WTC11 (cell line): ENCODE measurements at regions not wholly inside any gene's neighbourhood (a gene's known extent, or its start where the extent isn't known, plus 50 kb on each side); places are given as distances from the start of the nearest gene placed in this dataset.

Source experiments
- ATAC-seq: fragments of 200-7000 bp; cut with Tn5 transposase; 2 replicates; pipeline ENCODE4 v1.10.0; 2021; ENCODE audit warnings: mild to moderate bottlenecking, moderate library complexity
- CTCF ChIA-PET: fragments of 300-600 bp; sonication (Branson Sonifier 250); formaldehyde crosslinking; loops from one replicate; lab custom pipeline; 2021; ENCODE audit warnings: antibody characterized with exemption; lab: Charles Lee
- POLR2A ChIA-PET: fragments of 350-600 bp; sonication (Branson Sonifier 250); formaldehyde crosslinking; loops from one replicate; lab custom pipeline; 2021; ENCODE audit warnings: antibody characterized with exemption; lab: Charles Lee
- DNase-seq: peaks from one replicate; pipeline ENCODE4 v3.0.0; 2021; ENCODE audit warnings: low spot score
- H3K27ac Mint-ChIP-seq: 2 replicates; pipeline ENCODE4 v1.8.0; 2021; ENCODE audit warnings: mixed read lengths
- H3K27me3 Mint-ChIP-seq: 2 replicates; pipeline ENCODE4 v1.8.0; 2021; ENCODE audit warnings: low read depth, mild to moderate bottlenecking, moderate library complexity, mixed read lengths
- H3K36me3 Mint-ChIP-seq: 2 replicates; pipeline ENCODE4 v1.8.0; 2021; ENCODE audit warnings: mixed read lengths
- H3K4me1 Mint-ChIP-seq: 2 replicates; pipeline ENCODE4 v1.8.0; 2022; ENCODE audit warnings: mixed read lengths
- H3K4me3 Mint-ChIP-seq: 2 replicates; pipeline ENCODE4 v1.8.0; 2021; ENCODE audit warnings: mild to moderate bottlenecking, moderate library complexity, mixed read lengths
- H3K9me3 Mint-ChIP-seq: 2 replicates; pipeline ENCODE4 v1.8.0; 2021; ENCODE audit warnings: mixed read lengths
- FOXK1 ChIP-seq: sonication (generic); formaldehyde crosslinking; IDR thresholded peaks from 2 replicates; pipeline ENCODE4 v1.8.0; 2022; ENCODE audit warnings: mild to moderate bottlenecking, moderate library complexity, missing genetic modification reagents
- FOXP1 ChIP-seq: sonication (generic); formaldehyde crosslinking; IDR thresholded peaks from 2 replicates; pipeline ENCODE4 v1.8.0; 2022; ENCODE audit warnings: missing genetic modification reagents, mild to moderate bottlenecking, moderate library complexity, borderline replicate concordance
- GABPB1 ChIP-seq: sonication (generic); formaldehyde crosslinking; IDR thresholded peaks from 2 replicates; pipeline ENCODE4 v1.8.1; 2023; ENCODE audit warnings: mild to moderate bottlenecking, missing genetic modification reagents
- GTF2I ChIP-seq: fragments of 250-450 bp; sonication (Bioruptor Pico); conservative IDR thresholded peaks from 2 replicates; pipeline ENCODE4 v1.4.0; 2021; ENCODE audit warnings: mild to moderate bottlenecking
- HMGA2 ChIP-seq: fragments of 250-450 bp; sonication (Bioruptor Pico); IDR thresholded peaks from 2 replicates; pipeline ENCODE4 v1.4.0; 2021; ENCODE audit warnings: mild to moderate bottlenecking, moderate library complexity
- IRF2 ChIP-seq: sonication (generic); formaldehyde crosslinking; IDR thresholded peaks from 2 replicates; pipeline ENCODE4 v1.8.0; 2022; ENCODE audit warnings: low read depth, missing genetic modification reagents, borderline replicate concordance
- NFE2L1 ChIP-seq: sonication (generic); formaldehyde crosslinking; IDR thresholded peaks from 2 replicates; pipeline ENCODE4 v1.8.1; 2023; ENCODE audit warnings: missing genetic modification reagents
- NR1H2 ChIP-seq: sonication (generic); formaldehyde crosslinking; IDR thresholded peaks from 2 replicates; pipeline ENCODE4 v1.9.0; 2021; ENCODE audit warnings: mild to moderate bottlenecking, moderate library complexity, missing genetic modification reagents
- PRRX2 ChIP-seq: fragments of 250-450 bp; sonication (Bioruptor Pico); IDR thresholded peaks from 2 replicates; pipeline ENCODE4 v1.8.0; 2021; ENCODE audit warnings: mild to moderate bottlenecking
- RORB ChIP-seq: fragments of 250-450 bp; sonication (Bioruptor Pico); IDR thresholded peaks from 2 replicates; pipeline ENCODE4 v1.9.0; 2021; ENCODE audit warnings: mild to moderate bottlenecking
- TEAD4 ChIP-seq: sonication (generic); formaldehyde crosslinking; IDR thresholded peaks from 2 replicates; pipeline ENCODE4 v1.8.0; 2022; ENCODE audit warnings: mild to moderate bottlenecking, missing genetic modification reagents
- ZNF263 ChIP-seq: sonication (generic); formaldehyde crosslinking; IDR thresholded peaks from 2 replicates; pipeline ENCODE4 v1.8.1; 2022; ENCODE audit warnings: low read depth, mild to moderate bottlenecking, moderate library complexity, missing genetic modification reagents
- ZNF396 ChIP-seq: fragments of 250-450 bp; sonication (Bioruptor Pico); IDR thresholded peaks from 2 replicates; pipeline ENCODE4 v1.8.0; 2021; ENCODE audit warnings: mild to moderate bottlenecking, moderate library complexity, borderline replicate concordance
- TF ChIP-seq, protein P1 (sequence below): fragments of 250-450 bp; sonication (Bioruptor Pico); IDR thresholded peaks from 2 replicates; pipeline ENCODE4 v1.9.0; 2021; ENCODE audit warnings: mild to moderate bottlenecking, borderline replicate concordance
- TF ChIP-seq, protein P2 (sequence below): sonication (generic); formaldehyde crosslinking; IDR thresholded peaks from 2 replicates; pipeline ENCODE4 v1.8.1; 2022; ENCODE audit warnings: low read depth, missing genetic modification reagents, borderline replicate concordance
- TF ChIP-seq, protein P3 (sequence below): sonication (generic); formaldehyde crosslinking; IDR thresholded peaks from 2 replicates; pipeline ENCODE4 v1.8.1; 2022; ENCODE audit warnings: low read depth, mild to moderate bottlenecking, moderate library complexity, missing genetic modification reagents, borderline replicate concordance
- TF ChIP-seq, protein P4 (sequence below): fragments of 200-600 bp; IDR thresholded peaks from 2 replicates; pipeline ENCODE4 v1.8.0; 2022; ENCODE audit warnings: antibody characterized with exemption
- TF ChIP-seq, protein P5 (sequence below): sonication (generic); formaldehyde crosslinking; IDR thresholded peaks from 2 replicates; pipeline ENCODE4 v1.8.0; 2023; ENCODE audit warnings: missing genetic modification reagents, mild to moderate bottlenecking, borderline replicate concordance
- TF ChIP-seq, protein P6 (sequence below): fragments of 250-450 bp; sonication (Bioruptor Pico); IDR thresholded peaks from 2 replicates; pipeline ENCODE4 v1.9.0; 2021; ENCODE audit warnings: mild to moderate bottlenecking

DNA sequence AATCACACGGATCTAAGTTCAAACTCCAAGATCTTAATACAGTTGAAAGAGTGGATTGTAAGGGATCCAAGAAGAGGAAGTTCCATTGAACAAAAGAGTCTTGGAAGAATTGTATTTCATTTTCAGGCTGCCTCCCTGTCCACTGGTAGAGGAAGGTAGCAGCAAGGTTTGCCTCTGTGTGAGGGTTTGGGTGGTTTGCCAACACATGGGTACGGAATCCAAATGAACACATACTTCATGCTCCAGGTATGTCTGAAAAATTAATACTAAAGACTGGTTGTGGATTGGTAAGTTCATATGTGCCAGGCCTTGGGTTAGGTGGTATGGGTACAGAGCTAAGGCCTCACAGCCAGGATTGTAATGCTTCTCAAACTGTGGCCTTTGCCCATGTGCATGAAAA is 523.6 kb upstream of the BOD1L1 start:
- CTCF ChIA-PET: no interaction called here

More for the DNA sequence above, 523.6 kb upstream of the BOD1L1 start:
- Mint-ChIP-seq H3K4me3 (no peak overlapping the region), H3K27ac (no peak overlapping the region), H3K27me3 (no peaks in the 10 kb centered on the region), H3K36me3 (no peaks in the 10 kb centered on the region), H3K4me1 (peaks cover 20% of the 10 kb centered on the region), H3K9me3 (no peaks in the 10 kb centered on the region)
- ATAC-seq: no peak
- POLR2A ChIA-PET: no interaction called here
- TF ChIP-seq IRF2 (no peak), RORB (no peak), FOXP1 (no peak), GTF2I (CRISPR knock-in tag) (no peak), FOXK1 (no peak), HMGA2 (CRISPR knock-in tag) (no peak), ZNF263 (CRISPR knock-in tag) (no peak), ZNF396 (no peak), GABPB1 (CRISPR knock-in tag) (no peak), TEAD4 (CRISPR knock-in tag) (no peak), NFE2L1 (CRISPR knock-in tag) (no peak), NR1H2 (CRISPR knock-in tag) (no peak), PRRX2 (CRISPR knock-in tag) (no peak)
- TF ChIP-seq, protein P1, sequence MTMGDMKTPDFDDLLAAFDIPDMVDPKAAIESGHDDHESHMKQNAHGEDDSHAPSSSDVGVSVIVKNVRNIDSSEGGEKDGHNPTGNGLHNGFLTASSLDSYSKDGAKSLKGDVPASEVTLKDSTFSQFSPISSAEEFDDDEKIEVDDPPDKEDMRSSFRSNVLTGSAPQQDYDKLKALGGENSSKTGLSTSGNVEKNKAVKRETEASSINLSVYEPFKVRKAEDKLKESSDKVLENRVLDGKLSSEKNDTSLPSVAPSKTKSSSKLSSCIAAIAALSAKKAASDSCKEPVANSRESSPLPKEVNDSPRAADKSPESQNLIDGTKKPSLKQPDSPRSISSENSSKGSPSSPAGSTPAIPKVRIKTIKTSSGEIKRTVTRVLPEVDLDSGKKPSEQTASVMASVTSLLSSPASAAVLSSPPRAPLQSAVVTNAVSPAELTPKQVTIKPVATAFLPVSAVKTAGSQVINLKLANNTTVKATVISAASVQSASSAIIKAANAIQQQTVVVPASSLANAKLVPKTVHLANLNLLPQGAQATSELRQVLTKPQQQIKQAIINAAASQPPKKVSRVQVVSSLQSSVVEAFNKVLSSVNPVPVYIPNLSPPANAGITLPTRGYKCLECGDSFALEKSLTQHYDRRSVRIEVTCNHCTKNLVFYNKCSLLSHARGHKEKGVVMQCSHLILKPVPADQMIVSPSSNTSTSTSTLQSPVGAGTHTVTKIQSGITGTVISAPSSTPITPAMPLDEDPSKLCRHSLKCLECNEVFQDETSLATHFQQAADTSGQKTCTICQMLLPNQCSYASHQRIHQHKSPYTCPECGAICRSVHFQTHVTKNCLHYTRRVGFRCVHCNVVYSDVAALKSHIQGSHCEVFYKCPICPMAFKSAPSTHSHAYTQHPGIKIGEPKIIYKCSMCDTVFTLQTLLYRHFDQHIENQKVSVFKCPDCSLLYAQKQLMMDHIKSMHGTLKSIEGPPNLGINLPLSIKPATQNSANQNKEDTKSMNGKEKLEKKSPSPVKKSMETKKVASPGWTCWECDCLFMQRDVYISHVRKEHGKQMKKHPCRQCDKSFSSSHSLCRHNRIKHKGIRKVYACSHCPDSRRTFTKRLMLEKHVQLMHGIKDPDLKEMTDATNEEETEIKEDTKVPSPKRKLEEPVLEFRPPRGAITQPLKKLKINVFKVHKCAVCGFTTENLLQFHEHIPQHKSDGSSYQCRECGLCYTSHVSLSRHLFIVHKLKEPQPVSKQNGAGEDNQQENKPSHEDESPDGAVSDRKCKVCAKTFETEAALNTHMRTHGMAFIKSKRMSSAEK (CRISPR knock-in tag): no peak
- TF ChIP-seq, protein P2, sequence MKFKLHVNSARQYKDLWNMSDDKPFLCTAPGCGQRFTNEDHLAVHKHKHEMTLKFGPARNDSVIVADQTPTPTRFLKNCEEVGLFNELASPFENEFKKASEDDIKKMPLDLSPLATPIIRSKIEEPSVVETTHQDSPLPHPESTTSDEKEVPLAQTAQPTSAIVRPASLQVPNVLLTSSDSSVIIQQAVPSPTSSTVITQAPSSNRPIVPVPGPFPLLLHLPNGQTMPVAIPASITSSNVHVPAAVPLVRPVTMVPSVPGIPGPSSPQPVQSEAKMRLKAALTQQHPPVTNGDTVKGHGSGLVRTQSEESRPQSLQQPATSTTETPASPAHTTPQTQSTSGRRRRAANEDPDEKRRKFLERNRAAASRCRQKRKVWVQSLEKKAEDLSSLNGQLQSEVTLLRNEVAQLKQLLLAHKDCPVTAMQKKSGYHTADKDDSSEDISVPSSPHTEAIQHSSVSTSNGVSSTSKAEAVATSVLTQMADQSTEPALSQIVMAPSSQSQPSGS: no peak
- TF ChIP-seq, protein P3, sequence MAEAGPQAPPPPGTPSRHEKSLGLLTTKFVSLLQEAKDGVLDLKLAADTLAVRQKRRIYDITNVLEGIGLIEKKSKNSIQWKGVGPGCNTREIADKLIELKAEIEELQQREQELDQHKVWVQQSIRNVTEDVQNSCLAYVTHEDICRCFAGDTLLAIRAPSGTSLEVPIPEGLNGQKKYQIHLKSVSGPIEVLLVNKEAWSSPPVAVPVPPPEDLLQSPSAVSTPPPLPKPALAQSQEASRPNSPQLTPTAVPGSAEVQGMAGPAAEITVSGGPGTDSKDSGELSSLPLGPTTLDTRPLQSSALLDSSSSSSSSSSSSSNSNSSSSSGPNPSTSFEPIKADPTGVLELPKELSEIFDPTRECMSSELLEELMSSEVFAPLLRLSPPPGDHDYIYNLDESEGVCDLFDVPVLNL (CRISPR knock-in tag): no peak
- TF ChIP-seq, protein P4, sequence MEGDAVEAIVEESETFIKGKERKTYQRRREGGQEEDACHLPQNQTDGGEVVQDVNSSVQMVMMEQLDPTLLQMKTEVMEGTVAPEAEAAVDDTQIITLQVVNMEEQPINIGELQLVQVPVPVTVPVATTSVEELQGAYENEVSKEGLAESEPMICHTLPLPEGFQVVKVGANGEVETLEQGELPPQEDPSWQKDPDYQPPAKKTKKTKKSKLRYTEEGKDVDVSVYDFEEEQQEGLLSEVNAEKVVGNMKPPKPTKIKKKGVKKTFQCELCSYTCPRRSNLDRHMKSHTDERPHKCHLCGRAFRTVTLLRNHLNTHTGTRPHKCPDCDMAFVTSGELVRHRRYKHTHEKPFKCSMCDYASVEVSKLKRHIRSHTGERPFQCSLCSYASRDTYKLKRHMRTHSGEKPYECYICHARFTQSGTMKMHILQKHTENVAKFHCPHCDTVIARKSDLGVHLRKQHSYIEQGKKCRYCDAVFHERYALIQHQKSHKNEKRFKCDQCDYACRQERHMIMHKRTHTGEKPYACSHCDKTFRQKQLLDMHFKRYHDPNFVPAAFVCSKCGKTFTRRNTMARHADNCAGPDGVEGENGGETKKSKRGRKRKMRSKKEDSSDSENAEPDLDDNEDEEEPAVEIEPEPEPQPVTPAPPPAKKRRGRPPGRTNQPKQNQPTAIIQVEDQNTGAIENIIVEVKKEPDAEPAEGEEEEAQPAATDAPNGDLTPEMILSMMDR: no peak
- TF ChIP-seq, protein P5, sequence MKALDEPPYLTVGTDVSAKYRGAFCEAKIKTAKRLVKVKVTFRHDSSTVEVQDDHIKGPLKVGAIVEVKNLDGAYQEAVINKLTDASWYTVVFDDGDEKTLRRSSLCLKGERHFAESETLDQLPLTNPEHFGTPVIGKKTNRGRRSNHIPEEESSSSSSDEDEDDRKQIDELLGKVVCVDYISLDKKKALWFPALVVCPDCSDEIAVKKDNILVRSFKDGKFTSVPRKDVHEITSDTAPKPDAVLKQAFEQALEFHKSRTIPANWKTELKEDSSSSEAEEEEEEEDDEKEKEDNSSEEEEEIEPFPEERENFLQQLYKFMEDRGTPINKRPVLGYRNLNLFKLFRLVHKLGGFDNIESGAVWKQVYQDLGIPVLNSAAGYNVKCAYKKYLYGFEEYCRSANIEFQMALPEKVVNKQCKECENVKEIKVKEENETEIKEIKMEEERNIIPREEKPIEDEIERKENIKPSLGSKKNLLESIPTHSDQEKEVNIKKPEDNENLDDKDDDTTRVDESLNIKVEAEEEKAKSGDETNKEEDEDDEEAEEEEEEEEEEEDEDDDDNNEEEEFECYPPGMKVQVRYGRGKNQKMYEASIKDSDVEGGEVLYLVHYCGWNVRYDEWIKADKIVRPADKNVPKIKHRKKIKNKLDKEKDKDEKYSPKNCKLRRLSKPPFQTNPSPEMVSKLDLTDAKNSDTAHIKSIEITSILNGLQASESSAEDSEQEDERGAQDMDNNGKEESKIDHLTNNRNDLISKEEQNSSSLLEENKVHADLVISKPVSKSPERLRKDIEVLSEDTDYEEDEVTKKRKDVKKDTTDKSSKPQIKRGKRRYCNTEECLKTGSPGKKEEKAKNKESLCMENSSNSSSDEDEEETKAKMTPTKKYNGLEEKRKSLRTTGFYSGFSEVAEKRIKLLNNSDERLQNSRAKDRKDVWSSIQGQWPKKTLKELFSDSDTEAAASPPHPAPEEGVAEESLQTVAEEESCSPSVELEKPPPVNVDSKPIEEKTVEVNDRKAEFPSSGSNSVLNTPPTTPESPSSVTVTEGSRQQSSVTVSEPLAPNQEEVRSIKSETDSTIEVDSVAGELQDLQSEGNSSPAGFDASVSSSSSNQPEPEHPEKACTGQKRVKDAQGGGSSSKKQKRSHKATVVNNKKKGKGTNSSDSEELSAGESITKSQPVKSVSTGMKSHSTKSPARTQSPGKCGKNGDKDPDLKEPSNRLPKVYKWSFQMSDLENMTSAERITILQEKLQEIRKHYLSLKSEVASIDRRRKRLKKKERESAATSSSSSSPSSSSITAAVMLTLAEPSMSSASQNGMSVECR (CRISPR knock-in tag): no peak
- TF ChIP-seq, protein P6, sequence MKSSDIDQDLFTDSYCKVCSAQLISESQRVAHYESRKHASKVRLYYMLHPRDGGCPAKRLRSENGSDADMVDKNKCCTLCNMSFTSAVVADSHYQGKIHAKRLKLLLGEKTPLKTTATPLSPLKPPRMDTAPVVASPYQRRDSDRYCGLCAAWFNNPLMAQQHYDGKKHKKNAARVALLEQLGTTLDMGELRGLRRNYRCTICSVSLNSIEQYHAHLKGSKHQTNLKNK (CRISPR knock-in tag): no peak
- no peak for DNase-seq
